H1 (cell line): ENCODE measurements at regions not wholly inside any gene's neighbourhood (a gene's known extent, or its start where the extent isn't known, plus 50 kb on each side); places are given as distances from the start of the nearest gene placed in this dataset.

Experiments used
- CTCF ChIA-PET: fragments of 300-600 bp; sonication (Branson Sonifier 250); formaldehyde crosslinking; loops from one replicate; lab custom pipeline; 2021; ENCODE audit not compliant: partially characterized antibody; lab: Charles Lee
- POLR2A ChIA-PET: fragments of 300-600 bp; sonication (Branson Sonifier 250); formaldehyde crosslinking; loops from one replicate; lab custom pipeline; 2021; ENCODE audit warnings: inconsistent platforms; ENCODE audit not compliant: partially characterized antibody; lab: Charles Lee
- DNase-seq, 2 experiments: peaks; one replicate each; pipeline versions ENCODE4 v3.0.0 to v3.0.0-alpha.2; 2010 to 2022; ENCODE audit warnings: low spot score in 2 of 2, low read depth in 1 of 2, mixed read lengths in 1 of 2
- FAIRE-seq: peaks from 2 replicates; lab custom pipeline; 2011; peaks lifted over from hg19 to GRCh38; lab: Jason Lieb, UNC
- H2AFZ ChIP-seq: 2 replicates; pipeline ENCODE4 v1.8.1; 2012; ENCODE audit warnings: low read length, inconsistent platforms
- H2AK5ac ChIP-seq: 2 replicates; pipeline ENCODE4 v1.6.1; 2013; ENCODE audit warnings: low read depth, low read length
- H2BK120ac ChIP-seq: replicated peaks from 2 replicates; pipeline ENCODE3; 2013; ENCODE audit warnings: low read depth, low read length, inconsistent platforms
- H2BK12ac ChIP-seq: 2 replicates; pipeline ENCODE4 v1.6.1; 2013; ENCODE audit warnings: low read depth, low read length
- H2BK15ac ChIP-seq: 2 replicates; pipeline ENCODE4 v1.6.1; 2013; ENCODE audit warnings: low read length
- H2BK20ac ChIP-seq: 2 replicates; pipeline ENCODE4 v1.6.1; 2013; ENCODE audit warnings: low read length
- H2BK5ac ChIP-seq: 2 replicates; pipeline ENCODE4 v1.6.1; 2013; ENCODE audit warnings: low read depth, low read length
- H3K14ac ChIP-seq: 2 replicates; pipeline ENCODE4 v1.6.1; 2013; ENCODE audit warnings: inconsistent platforms; ENCODE audit not compliant: insufficient read length
- H3K18ac ChIP-seq: 2 replicates; pipeline ENCODE4 v1.6.1; 2013; ENCODE audit warnings: low read length; ENCODE audit errors: extremely low read depth
- H3K23ac ChIP-seq: 2 replicates; pipeline ENCODE4 v1.6.1; 2013; ENCODE audit warnings: inconsistent platforms; ENCODE audit not compliant: insufficient read length
- H3K23me2 ChIP-seq: 2 replicates; pipeline ENCODE4 v1.6.1; 2013; ENCODE audit warnings: low read depth, low read length
- H3K27ac ChIP-seq: 2 replicates; pipeline ENCODE4 v1.6.1; 2011; ENCODE audit warnings: low read depth, low read length, inconsistent platforms
- H3K27me3 ChIP-seq, 4 experiments: replicated peaks in 1 of 4; 1 replicate in 1 of 4; 2 replicates in 3 of 4; pipeline versions ENCODE4 v1.6.1 to v1.8.1; 2011 to 2013; ENCODE audit warnings: low read length in 3 of 4, mild to moderate bottlenecking in 3 of 4, inconsistent platforms in 2 of 4, mixed read lengths in 2 of 4, moderate library complexity in 1 of 4; ENCODE audit not compliant: control insufficient read depth in 3 of 4, insufficient read depth in 3 of 4; ENCODE audit errors: extremely low read depth in 1 of 4
- H3K36me3 ChIP-seq, 4 experiments: 2 replicates each; pipeline versions ENCODE4 v1.6.1 to v1.8.1; 2011 to 2013; ENCODE audit warnings: mild to moderate bottlenecking in 4 of 4, low read length in 3 of 4, moderate library complexity in 2 of 4, control low read depth in 1 of 4, inconsistent platforms in 1 of 4; ENCODE audit not compliant: insufficient read depth in 4 of 4, control insufficient read depth in 2 of 4
- H3K4ac ChIP-seq: replicated peaks from 2 replicates; pipeline ENCODE3; 2013; ENCODE audit warnings: low read length, low read depth, mixed read lengths, inconsistent platforms; ENCODE audit not compliant: insufficient read length
- H3K4me1 ChIP-seq, 4 experiments: replicated peaks in 1 of 4; 1 replicate in 1 of 4; 2 replicates in 3 of 4; pipeline versions ENCODE4 v1.6.1 to v1.8.1; 2011 to 2013; ENCODE audit warnings: low read length in 3 of 4, inconsistent platforms in 2 of 4, mixed read lengths in 1 of 4; ENCODE audit not compliant: insufficient read depth in 4 of 4, control insufficient read depth in 3 of 4
- H3K4me2 ChIP-seq, 2 experiments: 2 replicates each; pipeline versions ENCODE4 v1.6.1 to v1.8.1; 2011 to 2013; ENCODE audit warnings: low read depth in 2 of 2, low read length in 2 of 2, control low read depth in 1 of 2, inconsistent platforms in 1 of 2, mild to moderate bottlenecking in 1 of 2; ENCODE audit not compliant: insufficient read depth in 1 of 2
- H3K4me3 ChIP-seq, 4 experiments: fragments of 200-600, 300-600 bp in 1 of 4; sonication (generic), shearing (Covaris generic), sonication (Bioruptor Twin) in 1 of 4; 2 replicates each; pipeline versions ENCODE4 v1.5.1 to v1.8.1; 2011 to 2016; ENCODE audit warnings: low read length in 4 of 4, low read depth in 3 of 4, control low read depth in 2 of 4, inconsistent platforms in 2 of 4, mild to moderate bottlenecking in 2 of 4, mixed read lengths in 1 of 4, moderate library complexity in 1 of 4; ENCODE audit not compliant: insufficient read depth in 2 of 4; ENCODE audit errors: extremely low read depth in 1 of 4
- H3K56ac ChIP-seq: replicated peaks from 2 replicates; pipeline ENCODE3; 2013; ENCODE audit warnings: low read depth, mild to moderate bottlenecking, mixed read lengths, low read length, inconsistent platforms; ENCODE audit not compliant: insufficient read length
- H3K79me1 ChIP-seq: 2 replicates; pipeline ENCODE4 v1.6.1; 2013; ENCODE audit warnings: low read depth, low read length, control low read depth
- H3K79me2 ChIP-seq, 2 experiments: 2 replicates each; pipeline versions ENCODE4 v1.6.1 to v1.8.1; 2012 to 2013; ENCODE audit warnings: low read length in 2 of 2, mild to moderate bottlenecking in 2 of 2, inconsistent platforms in 1 of 2; ENCODE audit not compliant: insufficient read depth in 2 of 2, control insufficient read depth in 1 of 2
- H3K9ac ChIP-seq, 4 experiments: replicated peaks in 1 of 4; 1 replicate in 1 of 4; 2 replicates in 3 of 4; pipeline versions ENCODE4 v1.6.1 to v1.8.1; 2011 to 2013; ENCODE audit warnings: low read depth in 3 of 4, low read length in 3 of 4, control low read depth in 2 of 4, mild to moderate bottlenecking in 2 of 4, moderate library complexity in 2 of 4, inconsistent platforms in 1 of 4; ENCODE audit errors: extremely low read depth in 1 of 4
- H3K9me3 ChIP-seq, 2 experiments: 2 replicates each; pipeline versions ENCODE4 v1.6.1 to v1.8.1; 2012 to 2013; ENCODE audit warnings: mild to moderate bottlenecking in 2 of 2, moderate library complexity in 2 of 2, control low read depth in 1 of 2, inconsistent platforms in 1 of 2, low read depth in 1 of 2, low read length in 1 of 2, mixed read lengths in 1 of 2; ENCODE audit not compliant: insufficient read depth in 2 of 2
- H4K20me1 ChIP-seq, 2 experiments: replicated peaks in 1 of 2; 2 replicates each; pipeline versions ENCODE3 to v1.8.1; 2011 to 2013; ENCODE audit warnings: inconsistent platforms in 2 of 2, low read length in 2 of 2, mild to moderate bottlenecking in 1 of 2; ENCODE audit not compliant: insufficient read depth in 2 of 2, control insufficient read depth in 1 of 2
- H4K5ac ChIP-seq: 2 replicates; pipeline ENCODE4 v1.6.1; 2013; ENCODE audit warnings: low read length, low read depth, mixed read lengths, inconsistent platforms; ENCODE audit not compliant: insufficient read length
- H4K8ac ChIP-seq: 2 replicates; pipeline ENCODE4 v1.8.0; 2013; ENCODE audit warnings: mild to moderate bottlenecking, moderate library complexity, low read length, inconsistent platforms; ENCODE audit not compliant: insufficient read depth; ENCODE audit errors: extremely low read depth
- H4K91ac ChIP-seq: replicated peaks from 2 replicates; pipeline ENCODE3; 2013; ENCODE audit warnings: low read length, mixed read lengths, inconsistent platforms; ENCODE audit not compliant: insufficient read length
- ATF2 ChIP-seq: IDR thresholded peaks from 2 replicates; pipeline ENCODE4 v1.6.1; 2012; ENCODE audit warnings: low read length, inconsistent platforms
- BRCA1 ChIP-seq: IDR thresholded peaks from 2 replicates; pipeline ENCODE4 v1.6.1; 2012; ENCODE audit warnings: low read depth, low read length, improper control_type of control experiment
- CEBPB ChIP-seq: IDR thresholded peaks from 2 replicates; pipeline ENCODE4 v1.6.1; 2012; ENCODE audit warnings: low read depth, low read length
- CREB1 ChIP-seq: IDR thresholded peaks from 2 replicates; pipeline ENCODE4 v1.6.1; 2012; ENCODE audit warnings: inconsistent platforms
- CTBP2 ChIP-seq: IDR thresholded peaks from 2 replicates; pipeline ENCODE4 v1.7.0; 2011; ENCODE audit warnings: borderline replicate concordance, mild to moderate bottlenecking, moderate library complexity, mixed read lengths, low read length; ENCODE audit not compliant: insufficient read depth, insufficient read length
- KDM1A ChIP-seq: fragments of 200-600, 300-600 bp; sonication (generic); IDR thresholded peaks from 2 replicates; pipeline ENCODE4 v1.7.1; 2016; ENCODE audit warnings: mild to moderate bottlenecking, low read length, borderline replicate concordance
- NRF1 ChIP-seq: IDR thresholded peaks from 2 replicates; pipeline ENCODE4 v1.6.1; 2011; ENCODE audit warnings: mild to moderate bottlenecking, low read depth, low read length, improper control_type of control experiment
- POU5F1 ChIP-seq: IDR thresholded peaks from 2 replicates; pipeline ENCODE4 v1.6.1; 2011; ENCODE audit warnings: low read depth, mild to moderate bottlenecking, low read length, moderate library complexity
- SIN3A ChIP-seq, 2 experiments: IDR thresholded peaks in 1 of 2; conservative IDR thresholded peaks in 1 of 2; 2 replicates each; pipeline ENCODE4 v1.6.1; 2011 to 2012; ENCODE audit warnings: low read length in 2 of 2, improper control_type of control experiment in 1 of 2, low read depth in 1 of 2, mild to moderate bottlenecking in 1 of 2
- SUZ12 ChIP-seq: fragments of 200-600 bp; sonication (generic); IDR thresholded peaks from 2 replicates; pipeline ENCODE4 v1.6.1; 2012; ENCODE audit warnings: mild to moderate bottlenecking, inconsistent platforms, low read length, moderate library complexity, mixed read lengths
- TBP ChIP-seq: IDR thresholded peaks from 2 replicates; pipeline ENCODE4 v1.6.1; 2011; ENCODE audit warnings: low read depth, low read length, improper control_type of control experiment
- WGBS, 2 experiments: shearing (Covaris generic) in 1 of 2; methylation state at CpG; one replicate each; pipeline versions ENCODE4 v1.1.6 to v1.1.7; 2013 to 2015; ENCODE audit warnings: low lambda C conversion rate in 2 of 2, mixed read lengths in 2 of 2, inconsistent platforms in 1 of 2, low coverage in 1 of 2, missing lambda C conversion rate in 1 of 2; ENCODE audit not compliant: insufficient replicate concordance in 2 of 2, insufficient coverage in 1 of 2, insufficient read length in 1 of 2; ENCODE audit errors: extremely low coverage in 1 of 2, missing lambda C conversion rate in 1 of 2; 5-methylcytosine and 5-hydroxymethylcytosine counted together

- Histone ChIP-seq H3K79me2 (no peaks in the 10 kb centered on the region), H3K36me3 (no peaks in the 10 kb centered on the region), H3K4me3 (no peak overlapping the region), H3K9me3 (no peaks in the 10 kb centered on the region), H2AFZ (no peak overlapping the region), H3K9ac (no peak overlapping the region), H3K18ac (no peak overlapping the region), H2BK20ac (no peak overlapping the region), H4K20me1 (peaks cover 6% of the 10 kb centered on the region in 2 experiments), H3K4me1 (peaks cover 18 to 39% (median 28%) of the 10 kb centered on the region in 4 experiments), H4K8ac (no peak overlapping the region), H4K91ac (no peak overlapping the region), H3K56ac (no peak overlapping the region), H2BK15ac (no peak overlapping the region), H3K27me3 (no peaks in the 10 kb centered on the region), H3K4ac (no peak overlapping the region), H2BK5ac (no peak overlapping the region), H3K27ac (no peak overlapping the region), H3K79me1 (peaks cover 6% of the 10 kb centered on the region), H2BK12ac (no peak overlapping the region; the same call in 1 of the 2 replicates), H4K5ac (no peak overlapping the region), H3K23ac (no peak overlapping the region), H3K23me2 (no peaks in the 10 kb centered on the region), H3K4me2 (no peak overlapping the region), H2AK5ac (no peak overlapping the region), H2BK120ac (no peak overlapping the region), H3K14ac (no peak overlapping the region)
- 90% methylated on average over 18 of the region's 18 CpGs; no CpG with 5 or more reads in 1 of the 2 experiments for WGBS, 2 experiments
- ChIA-PET CTCF (interaction anchor here (0.6 to 1.6 kb wide), 3 partner anchors 13 to 47 kb away, joined by 3 to 4 read pairs (median 4); no protein-coding TSS in a partner anchor), POLR2A (interaction anchor here (2.0 kb wide), 1 partner anchor 18 kb away, joined by 4 read pairs; no protein-coding TSS in a partner anchor)
- FAIRE-seq: no peak
- DNase-seq: no peak
- TF ChIP-seq NRF1 (no peak), CEBPB (no peak), TBP (no peak), CREB1 (no peak), SIN3A (conservative IDR thresholded peaks at IDR 0.05 in 1 of 2, IDR thresholded peaks at IDR 0.05 in 1 of 2; ENCODE audit: low read depth in 1 of 2, low read length in 2 of 2) (no peak), BRCA1 (no peak), KDM1A (no peak), CTBP2 (no peak), ATF2 (no peak), POU5F1 (no peak), SUZ12 (no peak)
Observed at GRCh38 chr11:70528794-70529580, 130.7 kb downstream of the CTTN start.
